GM12865 (cell line): ENCODE measurements at regions not wholly inside any gene's neighbourhood (a gene's known extent, or its start where the extent isn't known, plus 50 kb on each side); places are given as distances from the start of the nearest gene placed in this dataset.

Source experiments
- DNase-seq: peaks from one replicate; pipeline ENCODE4 v3.0.0; 2010; ENCODE audit warnings: low read depth
- H3K4me3 ChIP-seq: 2 replicates; pipeline ENCODE4 v1.5.1; 2011; ENCODE audit warnings: mild to moderate bottlenecking, low read depth, low read length, control low read depth
- CTCF ChIP-seq: IDR thresholded peaks from 2 replicates; pipeline ENCODE4 v1.5.1; 2011; ENCODE audit warnings: low read length, control low read depth, low read depth, inconsistent platforms; ENCODE audit not compliant: insufficient read depth; ENCODE audit errors: missing control alignments

DNA sequence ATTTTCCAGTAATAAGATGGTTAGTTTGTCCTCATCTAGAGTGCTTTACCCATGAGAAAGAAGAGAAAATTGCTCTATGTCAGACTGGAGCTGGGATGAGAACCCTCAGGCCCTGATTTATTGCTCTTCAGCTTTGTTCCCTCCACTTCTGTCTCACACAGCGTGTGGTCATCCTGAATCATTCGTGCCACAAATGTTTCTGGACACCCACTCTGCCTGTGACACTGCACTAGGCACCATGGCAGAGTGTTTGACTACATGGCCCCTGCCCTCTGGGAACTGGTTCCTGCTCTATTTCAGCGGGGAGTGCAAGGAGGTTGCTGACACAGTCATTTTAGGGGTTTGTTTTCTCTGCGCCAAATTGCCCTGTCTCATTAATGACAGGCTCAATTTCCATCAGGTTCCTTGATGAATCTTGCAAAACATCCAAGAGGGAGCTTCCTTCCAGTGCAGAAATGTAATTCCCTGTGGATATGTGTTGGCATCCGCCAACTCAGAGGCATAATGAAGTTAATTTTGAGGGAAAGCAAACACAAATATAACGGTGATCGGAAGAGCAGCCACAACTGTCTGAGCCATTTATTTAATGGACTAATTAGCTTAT is 207.5 kb downstream of the CLIC5 start:
- no peak overlapping the region for H3K4me3 ChIP-seq
- no peak for DNase-seq
- no peak for TF ChIP-seq CTCF

DNA sequence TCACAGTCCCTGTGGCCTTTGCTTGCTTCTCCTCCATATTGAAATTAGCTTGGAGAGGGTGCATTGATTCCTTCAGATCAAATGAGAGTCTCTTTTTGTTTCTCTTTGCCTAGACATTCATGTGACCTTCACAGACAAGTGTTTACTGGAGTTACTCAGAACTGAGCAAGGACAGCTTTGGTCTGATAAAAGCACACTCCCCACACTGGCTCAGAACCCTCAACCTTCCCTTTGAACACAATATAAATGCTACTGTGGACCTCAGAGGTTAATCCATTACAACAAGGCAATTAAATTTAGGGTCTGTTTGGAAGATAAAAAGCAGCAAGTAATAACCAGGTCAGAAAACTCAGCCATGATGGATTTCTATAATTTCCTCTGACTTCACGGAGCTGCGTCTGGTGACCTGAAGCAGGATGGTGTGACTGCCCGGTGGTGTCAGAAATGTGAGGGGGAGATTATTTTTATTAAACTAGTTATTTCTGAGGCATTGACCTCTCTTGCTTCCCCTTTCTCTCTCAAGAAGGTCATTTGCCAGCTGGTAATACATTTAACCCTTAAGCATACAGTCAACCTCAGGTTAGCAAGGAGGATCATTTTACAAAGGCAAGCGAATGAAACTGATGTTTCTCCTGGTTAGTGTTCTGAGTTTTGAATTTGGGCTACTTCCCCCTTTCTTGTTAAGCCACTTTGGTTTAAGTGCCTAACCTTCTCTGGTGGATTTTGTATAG is 208.2 kb downstream of the CLIC5 start:
- DNase-seq = no peak
- TF ChIP-seq CTCF = no peak
- no peak overlapping the region for H3K4me3 ChIP-seq

- no peak for DNase-seq
- no peak for TF ChIP-seq CTCF
- H3K4me3 ChIP-seq = no peak overlapping the region
Measured at GRCh38 chr6:45806172-45806571, 209.5 kb downstream of the CLIC5 start.

DNA sequence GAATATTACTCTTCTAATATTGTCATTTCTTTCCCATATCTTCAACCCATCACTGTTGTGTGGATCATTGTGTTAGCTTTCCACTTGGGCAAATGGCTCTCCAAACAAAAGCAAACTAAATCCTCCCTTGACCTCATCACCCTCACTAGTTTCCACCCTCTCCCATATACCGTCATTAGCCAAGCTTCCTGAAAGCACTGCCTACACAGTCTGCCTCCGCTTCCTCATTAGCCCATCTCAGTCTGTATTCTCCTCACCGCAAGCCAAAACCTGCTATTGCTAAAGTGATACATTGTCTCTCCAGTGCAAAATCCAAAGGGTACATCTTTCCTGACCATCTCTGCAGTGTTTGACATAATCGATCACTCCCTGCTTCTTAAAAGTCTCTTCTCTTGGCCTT is 212.6 kb downstream of the CLIC5 start:
- no peak for DNase-seq
- TF ChIP-seq CTCF = no peak
- no peak overlapping the region for H3K4me3 ChIP-seq

- TF ChIP-seq CTCF = no peak
- DNase-seq = peak; percentile 33
- no peak overlapping the region for H3K4me3 ChIP-seq
Measured at GRCh38 chr6:45801471-45802289, 214.0 kb downstream of the CLIC5 start.

DNA sequence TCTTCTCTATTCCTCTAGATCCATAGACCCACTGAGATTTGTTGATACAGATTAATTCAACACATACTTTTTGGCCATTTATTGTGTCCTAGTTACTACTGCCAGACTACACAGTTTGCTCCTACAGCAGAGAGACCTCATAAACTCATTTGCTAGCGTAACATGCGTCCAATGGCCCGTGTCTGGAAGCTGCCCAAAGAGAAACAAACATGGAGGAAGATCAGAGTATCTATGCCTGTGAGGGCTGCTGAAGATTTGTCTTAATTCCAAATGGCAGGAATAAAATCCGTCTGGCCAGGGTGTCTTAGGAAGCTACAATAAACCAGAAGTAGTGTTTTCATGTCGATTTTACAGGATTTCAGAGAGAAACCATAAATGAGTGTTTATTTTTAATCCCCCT is 214.7 kb downstream of the CLIC5 start:
- no peak for TF ChIP-seq CTCF
- no peak for DNase-seq
- no peak overlapping the region for H3K4me3 ChIP-seq
